ENCODE measurements at regions not wholly inside any gene's neighbourhood (a gene's known extent, or its start where the extent isn't known, plus 50 kb on each side); places are given as distances from the start of the nearest gene placed in this dataset.
"Not testable (repeated sequence)": the region's sequence is repeated elsewhere in the genome, so short reads cannot be mapped to it uniquely, and the experiment has no call there.

GRCh38 chr2:57217013-57217412 is 829.6 kb upstream of the VRK2 start:
- DNase-seq (ENCODE audit: low read depth in 4 of 4, low spot score in 2 of 4) = no peak

- DNase-seq (ENCODE audit: low read depth in 4 of 4, low spot score in 2 of 4) = no peak
Measured at GRCh38 chr2:57218206-57218605, 828.4 kb upstream of the VRK2 start.

- not testable (repeated sequence) for DNase-seq (ENCODE audit: low read depth in 4 of 4, low spot score in 2 of 4)
Measured at GRCh38 chr2:57229706-57230105, 816.9 kb upstream of the VRK2 start.

GRCh38 chr2:57232341-57232740 is 814.3 kb upstream of the VRK2 start:
- DNase-seq (ENCODE audit: low read depth in 4 of 4, low spot score in 2 of 4) = not testable (repeated sequence)

GRCh38 chr2:57251495-57251894 is 795.1 kb upstream of the VRK2 start:
- DNase-seq (ENCODE audit: low read depth in 4 of 4, low spot score in 2 of 4) = not testable (repeated sequence)

GRCh38 chr2:57276408-57276807 is 770.2 kb upstream of the VRK2 start:
- not testable (repeated sequence) for DNase-seq (ENCODE audit: low read depth in 4 of 4, low spot score in 2 of 4)

GRCh38 chr2:57278451-57278850 is 768.2 kb upstream of the VRK2 start:
- DNase-seq (ENCODE audit: low read depth in 4 of 4, low spot score in 2 of 4) = no peak

GRCh38 chr2:57291209-57291608 is 755.4 kb upstream of the VRK2 start:
- no peak for DNase-seq (ENCODE audit: low read depth in 4 of 4, low spot score in 2 of 4)

GRCh38 chr2:57296795-57297517 is 749.6 kb upstream of the VRK2 start:
- DNase-seq (ENCODE audit: low read depth in 4 of 4, low spot score in 2 of 4) = no peak

GRCh38 chr2:57313678-57314077 is 732.9 kb upstream of the VRK2 start:
- DNase-seq (ENCODE audit: low read depth in 4 of 4, low spot score in 2 of 4) = no peak

- no peak for DNase-seq (ENCODE audit: low read depth in 4 of 4, low spot score in 2 of 4)
Measured at GRCh38 chr2:57314682-57315081, 731.9 kb upstream of the VRK2 start.

GRCh38 chr2:57330447-57330846 is 716.2 kb upstream of the VRK2 start:
- DNase-seq (ENCODE audit: low read depth in 4 of 4, low spot score in 2 of 4) = no peak

GRCh38 chr2:57333221-57333620 is 713.4 kb upstream of the VRK2 start:
- DNase-seq (ENCODE audit: low read depth in 4 of 4, low spot score in 2 of 4) = no peak

- no peak for DNase-seq (ENCODE audit: low read depth in 4 of 4, low spot score in 2 of 4)
Measured at GRCh38 chr2:57343391-57344006, 703.1 kb upstream of the VRK2 start.

- DNase-seq (ENCODE audit: low read depth in 4 of 4, low spot score in 2 of 4) = no peak
Measured at GRCh38 chr2:57368190-57368589, 678.4 kb upstream of the VRK2 start.

- no peak for DNase-seq (ENCODE audit: low read depth in 4 of 4, low spot score in 2 of 4)
Measured at GRCh38 chr2:57370882-57371585, 675.6 kb upstream of the VRK2 start.

GRCh38 chr2:57372237-57372984 is 674.2 kb upstream of the VRK2 start:
- no peak for DNase-seq (ENCODE audit: low read depth in 4 of 4, low spot score in 2 of 4)

- DNase-seq (ENCODE audit: low read depth in 4 of 4, low spot score in 2 of 4) = no peak
Measured at GRCh38 chr2:57373530-57373929, 673.1 kb upstream of the VRK2 start.

GRCh38 chr2:57376985-57377384 is 669.6 kb upstream of the VRK2 start:
- DNase-seq (ENCODE audit: low read depth in 4 of 4, low spot score in 2 of 4) = no peak

GRCh38 chr2:57386305-57386704 is 660.3 kb upstream of the VRK2 start:
- no peak for DNase-seq (ENCODE audit: low read depth in 4 of 4, low spot score in 2 of 4)
